Pancreas (tissue), 10 donors: ENCODE measurements at regions not wholly inside any gene's neighbourhood (a gene's known extent, or its start where the extent isn't known, plus 50 kb on each side); places are given as distances from the start of the nearest gene placed in this dataset.

ENCODE experiments used
- ATAC-seq, 4 donors: fragments of 200-7000 bp; cut with Tn5 transposase; one replicate each; pipeline versions ENCODE4 v1.8.0 to v1.9.1; 2020; ENCODE audit warnings: mild to moderate bottlenecking in 4 of 4, moderate library complexity in 4 of 4
- DNase-seq, 6 donors: peaks; one replicate each; pipeline ENCODE4 v3.0.0-alpha.2; 2020
- FAIRE-seq: peaks from 2 replicates; lab custom pipeline; 2012; peaks lifted over from hg19 to GRCh38; lab: Jason Lieb, UNC
- H3K27ac ChIP-seq, 4 donors: fragments of 200-600 bp; sonication (generic); 1 replicate in 3 of 4; 2 replicates in 1 of 4; pipeline versions ENCODE4 v1.5.0 to v1.8.0; 2020
- H3K27me3 ChIP-seq, 4 donors: fragments of 200-600 bp; one replicate each; pipeline ENCODE4 v1.8.0; 2021
- H3K36me3 ChIP-seq, 3 donors: fragments of 200-600 bp; sonication (generic) in 1 of 3; one replicate each; pipeline versions ENCODE4 v1.5.0 to v1.8.0; 2020 to 2021
- H3K4me1 ChIP-seq, 3 donors: fragments of 200-600 bp; one replicate each; pipeline ENCODE4 v1.8.0; 2021
- H3K4me3 ChIP-seq, 4 donors: fragments of 200-600 bp; sonication (generic) in 2 of 4; one replicate each; pipeline versions ENCODE4 v1.5.0 to v1.8.0; 2020 to 2021
- H3K9me3 ChIP-seq, 4 donors: fragments of 200-600 bp; one replicate each; pipeline ENCODE4 v1.8.0; 2021
- WGBS, 2 donors: extraction: QIAGEN DNeasy Blood & Tissue Kit; methylation state at CpG; one replicate each; pipeline ENCODE4 v1.1.7; 2013; 5-methylcytosine and 5-hydroxymethylcytosine counted together
- intact Hi-C, 3 donors: fragments of 100-400 bp; cut with DNase I; formaldehyde crosslinking; loops; one replicate each; pipeline versions ENCODE4 v1.11.1 to v1.14.2; 2022
- TF ChIP-seq, protein P1 (sequence below), 4 donors: fragments of 200-600 bp; sonication (generic) in 3 of 4; IDR thresholded peaks; one replicate each; pipeline versions ENCODE4 v1.5.0 to v1.8.0; 2021; ENCODE audit warnings: antibody characterized with exemption in 4 of 4
- donor health status: healthy with polysubstance abuse.
- donor health status: DM: no; HTN: no; CAD: no; lungs with moderate emphysema.
- donor health status: DM: no; HTN: no; CAD: no.
- donor health status: control.
- donor health status: control.
- donor health status: Bipolar disorder and iron deficiency.
- donor health status: DM: yes; HTN: yes; CAD: no.
- donor health status: DM: no; HTN: no; CAD: no.
- donor health status: DM: no; HTN: no; CAD: no.
- donor health status: DM: yes; HTN: yes; CAD: no.

DNA sequence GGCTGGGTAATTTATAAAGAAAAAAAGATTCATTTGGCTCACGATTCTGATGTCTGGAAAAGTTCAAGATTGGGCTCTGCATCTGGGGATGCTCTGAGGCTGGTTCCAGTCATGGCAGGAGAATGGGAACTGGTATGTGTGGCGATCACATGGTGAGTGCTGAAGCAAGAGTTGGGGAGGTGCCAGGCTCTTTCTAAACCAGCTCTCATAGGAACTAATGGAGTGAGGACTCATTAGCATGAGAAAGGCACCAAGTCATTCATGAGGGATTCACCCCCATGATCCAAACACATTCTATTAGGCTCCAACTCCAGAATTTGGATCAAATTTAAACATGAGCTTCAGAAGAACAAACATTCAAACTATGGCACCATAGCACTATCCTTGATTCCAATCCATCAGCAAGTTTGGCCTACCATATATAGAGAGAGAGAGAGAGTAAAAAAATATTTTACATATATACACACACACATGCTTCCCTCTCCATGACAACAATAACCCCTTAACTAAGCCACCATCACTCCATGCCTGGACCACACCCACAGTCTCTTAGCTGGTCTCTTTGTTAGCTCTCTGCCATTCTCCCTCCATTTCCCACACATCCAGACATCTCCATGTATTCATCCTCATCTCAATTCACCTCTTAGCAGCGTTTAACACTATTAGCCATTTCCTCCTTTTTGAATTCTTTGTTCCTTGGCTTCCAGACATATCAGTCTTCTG is 57.9 kb downstream of the NPY start:
- WGBS, 2 donors: 63 to 69% methylated on average over 3 of the region's 3 CpGs
- Histone ChIP-seq H3K36me3 (no peaks in the 10 kb centered on the region), H3K27me3 (no peaks in the 10 kb centered on the region), H3K27ac (no peak overlapping the region), H3K9me3 (no peaks in the 10 kb centered on the region), H3K4me1 (no peaks in the 10 kb centered on the region), H3K4me3 (no peak overlapping the region)
- TF ChIP-seq, protein P1, sequence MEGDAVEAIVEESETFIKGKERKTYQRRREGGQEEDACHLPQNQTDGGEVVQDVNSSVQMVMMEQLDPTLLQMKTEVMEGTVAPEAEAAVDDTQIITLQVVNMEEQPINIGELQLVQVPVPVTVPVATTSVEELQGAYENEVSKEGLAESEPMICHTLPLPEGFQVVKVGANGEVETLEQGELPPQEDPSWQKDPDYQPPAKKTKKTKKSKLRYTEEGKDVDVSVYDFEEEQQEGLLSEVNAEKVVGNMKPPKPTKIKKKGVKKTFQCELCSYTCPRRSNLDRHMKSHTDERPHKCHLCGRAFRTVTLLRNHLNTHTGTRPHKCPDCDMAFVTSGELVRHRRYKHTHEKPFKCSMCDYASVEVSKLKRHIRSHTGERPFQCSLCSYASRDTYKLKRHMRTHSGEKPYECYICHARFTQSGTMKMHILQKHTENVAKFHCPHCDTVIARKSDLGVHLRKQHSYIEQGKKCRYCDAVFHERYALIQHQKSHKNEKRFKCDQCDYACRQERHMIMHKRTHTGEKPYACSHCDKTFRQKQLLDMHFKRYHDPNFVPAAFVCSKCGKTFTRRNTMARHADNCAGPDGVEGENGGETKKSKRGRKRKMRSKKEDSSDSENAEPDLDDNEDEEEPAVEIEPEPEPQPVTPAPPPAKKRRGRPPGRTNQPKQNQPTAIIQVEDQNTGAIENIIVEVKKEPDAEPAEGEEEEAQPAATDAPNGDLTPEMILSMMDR (IDR thresholded peaks at IDR 0.05): no peak
- no peak for ATAC-seq
- no peak for FAIRE-seq
- DNase-seq: no peak
- intact Hi-C loops: no loop called here

DNA sequence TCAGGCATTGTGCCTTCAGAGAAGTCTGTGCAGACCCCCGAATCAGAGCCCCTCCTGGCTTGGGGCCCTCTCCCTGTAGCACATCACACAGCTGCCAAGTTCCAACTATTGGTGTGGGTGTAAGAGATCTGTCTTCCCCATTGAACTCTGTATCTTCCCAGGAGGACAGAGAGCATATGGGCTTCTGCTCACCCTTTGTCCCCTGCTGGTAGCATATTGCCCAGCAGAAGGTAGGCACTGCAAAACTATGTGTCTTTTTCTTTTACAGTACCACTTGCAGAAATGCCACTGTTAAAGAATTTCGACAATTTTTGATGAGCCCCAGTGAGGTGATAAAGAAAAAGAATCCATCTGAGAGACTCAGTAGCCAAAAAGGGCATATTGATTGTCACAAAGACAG is 59.6 kb downstream of the NPY start:
- Histone ChIP-seq H3K27me3 (no peaks in the 10 kb centered on the region), H3K36me3 (no peaks in the 10 kb centered on the region), H3K9me3 (no peaks in the 10 kb centered on the region), H3K4me3 (no peak overlapping the region), H3K4me1 (no peaks in the 10 kb centered on the region), H3K27ac (no peak overlapping the region)
- WGBS, 2 donors: 67 to 72% methylated on average over 2 of the region's 2 CpGs
- TF ChIP-seq, protein P1 (IDR thresholded peaks at IDR 0.05): no peak
- no peak for FAIRE-seq
- DNase-seq: no peak
- intact Hi-C loops: no loop called here
- no peak for ATAC-seq

DNA sequence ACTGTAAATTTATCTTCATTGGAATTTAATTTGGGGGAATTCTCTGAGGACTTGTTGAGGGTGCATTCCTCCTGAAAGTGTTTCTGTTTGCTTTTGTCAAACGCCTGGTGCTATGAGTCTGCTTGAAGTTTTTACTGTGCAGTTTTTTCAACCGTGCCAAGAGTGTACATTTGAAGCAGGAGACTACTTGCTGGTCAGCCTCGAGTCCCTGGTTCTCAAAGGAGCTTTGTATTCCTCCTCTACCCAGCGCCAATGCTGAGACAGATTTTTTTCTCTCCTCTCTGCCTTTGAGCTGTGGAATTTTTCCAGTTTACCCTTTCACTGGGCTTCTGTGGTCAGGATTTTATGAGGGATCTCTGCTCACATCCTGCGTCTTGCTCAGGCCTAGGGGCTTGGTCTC is 62.1 kb downstream of the NPY start:
- no peak overlapping the region for H3K4me3 ChIP-seq
- TF ChIP-seq, protein P1 (IDR thresholded peaks at IDR 0.05): no peak
- H3K27me3 ChIP-seq: no peaks in the 10 kb centered on the region
- FAIRE-seq (no peak), DNase-seq (no peak), ATAC-seq (peak in 1 of 4 donors; percentile 18)
- H3K4me1 ChIP-seq: no peaks in the 10 kb centered on the region
- WGBS, 2 donors: 48 to 49% methylated on average over 5 of the region's 5 CpGs
- intact Hi-C loops: no loop called here
- H3K36me3 ChIP-seq: no peaks in the 10 kb centered on the region
- H3K9me3 ChIP-seq: no peaks in the 10 kb centered on the region
- no peak overlapping the region for H3K27ac ChIP-seq

DNA sequence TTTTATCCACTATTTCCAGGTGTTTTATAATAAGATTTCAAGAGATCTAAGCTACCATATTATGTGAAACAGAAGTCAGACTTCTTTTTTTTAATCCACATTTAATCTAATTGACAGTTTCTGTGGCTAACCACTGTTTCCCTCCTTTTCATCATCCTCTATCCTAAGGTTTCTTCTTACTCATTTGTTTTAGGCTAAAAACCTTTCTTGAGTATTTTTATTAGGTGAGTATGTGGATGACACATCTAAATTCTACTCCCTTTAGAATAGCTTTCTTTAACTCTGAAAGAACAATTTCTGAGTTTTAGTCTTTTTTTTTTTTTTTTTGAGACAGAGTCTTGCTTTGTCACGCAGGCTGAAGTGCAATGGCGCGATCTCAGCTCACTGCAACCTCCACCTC is 62.7 kb downstream of the NPY start:
- DNase-seq (no peak), FAIRE-seq (no peak), ATAC-seq (no peak)
- no peaks in the 10 kb centered on the region for H3K36me3 ChIP-seq
- no peak overlapping the region for H3K27ac ChIP-seq
- WGBS, 2 donors: 96 to 100% methylated on average over 3 of the region's 3 CpGs
- intact Hi-C loops: no loop called here
- no peaks in the 10 kb centered on the region for H3K9me3 ChIP-seq
- H3K27me3 ChIP-seq: no peaks in the 10 kb centered on the region
- H3K4me3 ChIP-seq: no peak overlapping the region
- TF ChIP-seq, protein P1 (IDR thresholded peaks at IDR 0.05): no peak
- H3K4me1 ChIP-seq: no peaks in the 10 kb centered on the region

DNA sequence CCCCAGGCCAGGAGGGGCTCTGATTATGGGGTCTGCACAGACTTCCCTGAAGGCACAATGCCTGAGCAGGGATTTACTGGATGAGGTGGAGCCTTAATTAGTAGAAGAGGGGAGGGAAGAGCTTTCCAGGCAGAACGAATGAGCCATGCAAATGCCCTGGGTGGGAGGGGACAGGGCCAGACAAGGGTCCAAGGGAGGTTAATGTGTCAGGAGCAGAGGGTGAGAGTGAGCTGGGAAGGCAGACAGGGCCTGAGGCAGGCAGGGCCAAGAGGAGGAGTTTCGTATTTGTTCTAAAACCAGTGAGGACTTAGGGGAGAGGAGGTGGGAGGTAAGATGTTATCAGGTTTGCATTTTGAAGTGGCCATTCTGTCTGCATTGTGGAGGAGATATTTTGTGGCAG is 65.3 kb downstream of the NPY start:
- TF ChIP-seq, protein P1 (IDR thresholded peaks at IDR 0.05): no peak
- no peaks in the 10 kb centered on the region for H3K27me3 ChIP-seq
- intact Hi-C loops: no loop called here
- H3K27ac ChIP-seq: no peak overlapping the region
- no peaks in the 10 kb centered on the region for H3K36me3 ChIP-seq
- H3K4me3 ChIP-seq: no peak overlapping the region
- WGBS, 2 donors: 62 to 63% methylated on average over 2 of the region's 2 CpGs
- no peaks in the 10 kb centered on the region for H3K9me3 ChIP-seq
- no peaks in the 10 kb centered on the region for H3K4me1 ChIP-seq
- FAIRE-seq (no peak), DNase-seq (no peak), ATAC-seq (no peak)
